ENCODE measurements at regions not wholly inside any gene's neighbourhood (a gene's known extent, or its start where the extent isn't known, plus 50 kb on each side); places are given as distances from the start of the nearest gene placed in this dataset.

DNA sequence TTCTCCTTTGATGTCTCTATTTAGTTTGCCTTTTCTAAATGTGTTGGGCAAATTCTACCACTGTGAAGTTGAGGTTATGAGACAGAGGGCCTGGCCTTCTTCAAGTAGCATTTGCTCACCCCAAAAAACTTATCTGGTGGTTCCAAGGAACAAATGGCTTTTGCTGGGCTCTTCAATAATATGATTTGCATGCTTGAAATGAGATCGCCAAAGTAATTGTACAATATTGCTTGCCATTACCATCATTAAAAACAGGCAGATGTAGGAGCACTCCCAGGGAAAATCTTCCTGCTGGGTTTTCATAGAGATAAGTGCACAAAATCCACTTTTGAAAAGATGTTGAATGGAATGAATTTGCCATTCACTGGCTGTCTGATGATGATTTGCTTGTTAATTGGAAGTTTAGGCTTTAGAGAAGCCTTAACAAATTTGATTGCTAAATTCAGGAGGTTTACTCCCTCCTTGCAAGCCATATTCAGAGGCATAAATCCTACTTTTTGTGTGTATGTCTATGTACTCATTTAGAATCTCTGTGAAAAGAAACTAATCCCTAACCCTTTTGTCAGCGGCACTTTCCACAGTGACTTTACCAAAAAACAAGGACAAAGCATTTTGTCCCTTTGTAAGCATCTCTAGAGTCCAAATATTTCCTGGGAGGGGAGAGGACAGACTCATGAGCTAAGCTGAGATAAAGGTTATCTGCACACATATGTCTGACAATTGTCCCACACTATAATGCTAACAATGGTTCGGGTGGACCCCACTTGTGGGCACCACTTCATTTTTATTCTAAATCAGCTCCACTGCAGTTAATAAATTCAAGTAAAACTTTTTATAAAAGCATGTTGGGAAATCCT, 240.8 kb upstream of the PIK3C3 start:
- POLR2A ChIA-PET (ENCODE audit: unreplicated experiment), result no interaction called here
- no peaks in the 10 kb centered on the region for H3K79me2 ChIP-seq (ENCODE audit: low read length)
- BruUV-seq (replicated peaks), result no TSS peak
- H3K4me2 ChIP-seq (ENCODE audit: low read length), result no peak overlapping the region
- ATAC-seq (no peak), DNase-seq (no peak)
- H3K4me1 ChIP-seq (ENCODE audit: insufficient read depth, low read length), result no peaks in the 10 kb centered on the region
- no peak overlapping the region for H2AFZ ChIP-seq (ENCODE audit: low read length)
- no peaks in the 10 kb centered on the region for H3F3A ChIP-seq (ENCODE audit: low read length, unreplicated experiment)
- no peak overlapping the region for H3K27ac ChIP-seq (ENCODE audit: low read length)
- no peaks in the 10 kb centered on the region for H3K27me3 ChIP-seq (ENCODE audit: low read length)
- no peak for TF ChIP-seq EZH2phosphoT487 (IDR thresholded peaks at IDR 0.05; ENCODE audit: borderline replicate concordance, low read length)
- TF ChIP-seq, protein P1, sequence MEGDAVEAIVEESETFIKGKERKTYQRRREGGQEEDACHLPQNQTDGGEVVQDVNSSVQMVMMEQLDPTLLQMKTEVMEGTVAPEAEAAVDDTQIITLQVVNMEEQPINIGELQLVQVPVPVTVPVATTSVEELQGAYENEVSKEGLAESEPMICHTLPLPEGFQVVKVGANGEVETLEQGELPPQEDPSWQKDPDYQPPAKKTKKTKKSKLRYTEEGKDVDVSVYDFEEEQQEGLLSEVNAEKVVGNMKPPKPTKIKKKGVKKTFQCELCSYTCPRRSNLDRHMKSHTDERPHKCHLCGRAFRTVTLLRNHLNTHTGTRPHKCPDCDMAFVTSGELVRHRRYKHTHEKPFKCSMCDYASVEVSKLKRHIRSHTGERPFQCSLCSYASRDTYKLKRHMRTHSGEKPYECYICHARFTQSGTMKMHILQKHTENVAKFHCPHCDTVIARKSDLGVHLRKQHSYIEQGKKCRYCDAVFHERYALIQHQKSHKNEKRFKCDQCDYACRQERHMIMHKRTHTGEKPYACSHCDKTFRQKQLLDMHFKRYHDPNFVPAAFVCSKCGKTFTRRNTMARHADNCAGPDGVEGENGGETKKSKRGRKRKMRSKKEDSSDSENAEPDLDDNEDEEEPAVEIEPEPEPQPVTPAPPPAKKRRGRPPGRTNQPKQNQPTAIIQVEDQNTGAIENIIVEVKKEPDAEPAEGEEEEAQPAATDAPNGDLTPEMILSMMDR (conservative IDR thresholded peaks at IDR 0.05; ENCODE audit: low read depth, low read length), result no peak
- no peak for TF ChIP-seq EZH2 (IDR thresholded peaks at IDR 0.05; ENCODE audit: low read length, unreplicated experiment)
- no peaks in the 10 kb centered on the region for H3K36me3 ChIP-seq (ENCODE audit: low read depth, low read length)
- H3K9me3 ChIP-seq (ENCODE audit: low read length), result no peaks in the 10 kb centered on the region
- CTCF ChIA-PET, result no interaction called here
- H4K20me1 ChIP-seq (ENCODE audit: low read length), result no peaks in the 10 kb centered on the region
- H3K4me3 ChIP-seq (ENCODE audit: low read length), result no peak overlapping the region
- intact Hi-C loops (cut with micrococcal nuclease), result no loop called here
- H3K9me2 ChIP-seq (replicated peaks; ENCODE audit: low read length), result no peaks in the 10 kb centered on the region
- no peak overlapping the region for H3K9ac ChIP-seq (ENCODE audit: low read length)

DNA sequence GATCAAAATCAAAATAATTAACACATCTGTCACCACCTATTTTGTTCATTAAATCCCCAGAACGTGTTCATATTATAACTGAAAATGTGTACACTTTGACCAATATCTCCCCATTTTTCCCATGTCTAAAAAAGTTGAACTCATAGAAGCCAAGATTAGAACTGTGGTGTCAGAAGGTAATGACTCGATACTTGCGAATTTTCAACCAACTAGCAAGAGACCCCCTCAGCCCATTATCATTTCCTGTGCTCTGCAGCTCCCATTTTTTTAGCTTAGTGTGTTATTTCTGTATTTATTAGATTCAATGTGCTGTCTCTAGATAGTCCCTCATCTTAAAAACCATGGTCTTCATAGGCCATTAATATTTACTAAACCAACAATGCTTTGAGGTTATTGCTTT, 248.7 kb upstream of the PIK3C3 start:
- Histone ChIP-seq H4K20me1 (ENCODE audit: low read length) (no peaks in the 10 kb centered on the region), H2AFZ (ENCODE audit: low read length) (no peak overlapping the region), H3K9me2 (replicated peaks; ENCODE audit: low read length) (no peaks in the 10 kb centered on the region), H3F3A (ENCODE audit: low read length, unreplicated experiment) (no peaks in the 10 kb centered on the region), H3K4me1 (ENCODE audit: insufficient read depth, low read length) (no peaks in the 10 kb centered on the region), H3K4me2 (ENCODE audit: low read length) (no peak overlapping the region), H3K9me3 (ENCODE audit: low read length) (no peaks in the 10 kb centered on the region), H3K9ac (ENCODE audit: low read length) (no peak overlapping the region), H3K79me2 (ENCODE audit: low read length) (no peaks in the 10 kb centered on the region), H3K4me3 (ENCODE audit: low read length) (no peak overlapping the region), H3K27ac (ENCODE audit: low read length) (no peak overlapping the region), H3K36me3 (ENCODE audit: low read depth, low read length) (no peaks in the 10 kb centered on the region), H3K27me3 (ENCODE audit: low read length) (no peaks in the 10 kb centered on the region)
- no peak for TF ChIP-seq EZH2phosphoT487 (IDR thresholded peaks at IDR 0.05; ENCODE audit: borderline replicate concordance, low read length)
- TF ChIP-seq, protein P1 (conservative IDR thresholded peaks at IDR 0.05; ENCODE audit: low read depth, low read length), result no peak
- TF ChIP-seq EZH2 (IDR thresholded peaks at IDR 0.05; ENCODE audit: low read length, unreplicated experiment), result no peak
- POLR2A ChIA-PET (ENCODE audit: unreplicated experiment), result no interaction called here
- BruUV-seq (replicated peaks), result no TSS peak
- DNase-seq (no peak), ATAC-seq (no peak)
- intact Hi-C loops (cut with micrococcal nuclease), result no loop called here
- CTCF ChIA-PET, result no interaction called here

GRCh38 chr18:41703744-41704530, 251.1 kb upstream of the PIK3C3 start:
- H3K79me2 ChIP-seq (ENCODE audit: low read length), result no peaks in the 10 kb centered on the region
- CTCF ChIA-PET, result no interaction called here
- POLR2A ChIA-PET (ENCODE audit: unreplicated experiment), result no interaction called here
- H3K4me2 ChIP-seq (ENCODE audit: low read length), result no peak overlapping the region
- intact Hi-C loops (cut with micrococcal nuclease), result no loop called here
- BruUV-seq (replicated peaks), result no TSS peak
- no peak overlapping the region for H2AFZ ChIP-seq (ENCODE audit: low read length)
- H3K4me1 ChIP-seq (ENCODE audit: insufficient read depth, low read length), result no peaks in the 10 kb centered on the region
- no peaks in the 10 kb centered on the region for H4K20me1 ChIP-seq (ENCODE audit: low read length)
- no peaks in the 10 kb centered on the region for H3K27me3 ChIP-seq (ENCODE audit: low read length)
- no peaks in the 10 kb centered on the region for H3K9me2 ChIP-seq (replicated peaks; ENCODE audit: low read length)
- no peak for TF ChIP-seq EZH2 (IDR thresholded peaks at IDR 0.05; ENCODE audit: low read length, unreplicated experiment)
- TF ChIP-seq, protein P1 (conservative IDR thresholded peaks at IDR 0.05; ENCODE audit: low read depth, low read length), result no peak
- no peak for TF ChIP-seq EZH2phosphoT487 (IDR thresholded peaks at IDR 0.05; ENCODE audit: borderline replicate concordance, low read length)
- no peak for DNase-seq
- H3K9ac ChIP-seq (ENCODE audit: low read length), result no peak overlapping the region
- no peak overlapping the region for H3K27ac ChIP-seq (ENCODE audit: low read length)
- no peaks in the 10 kb centered on the region for H3K36me3 ChIP-seq (ENCODE audit: low read depth, low read length)
- no peak overlapping the region for H3K4me3 ChIP-seq (ENCODE audit: low read length)
- H3K9me3 ChIP-seq (ENCODE audit: low read length), result no peaks in the 10 kb centered on the region
- no peak for ATAC-seq
- no peaks in the 10 kb centered on the region for H3F3A ChIP-seq (ENCODE audit: low read length, unreplicated experiment)
